ENCODE measurements at regions not wholly inside any gene's neighbourhood (a gene's known extent, or its start where the extent isn't known, plus 50 kb on each side); places are given as distances from the start of the nearest gene placed in this dataset.

DNA sequence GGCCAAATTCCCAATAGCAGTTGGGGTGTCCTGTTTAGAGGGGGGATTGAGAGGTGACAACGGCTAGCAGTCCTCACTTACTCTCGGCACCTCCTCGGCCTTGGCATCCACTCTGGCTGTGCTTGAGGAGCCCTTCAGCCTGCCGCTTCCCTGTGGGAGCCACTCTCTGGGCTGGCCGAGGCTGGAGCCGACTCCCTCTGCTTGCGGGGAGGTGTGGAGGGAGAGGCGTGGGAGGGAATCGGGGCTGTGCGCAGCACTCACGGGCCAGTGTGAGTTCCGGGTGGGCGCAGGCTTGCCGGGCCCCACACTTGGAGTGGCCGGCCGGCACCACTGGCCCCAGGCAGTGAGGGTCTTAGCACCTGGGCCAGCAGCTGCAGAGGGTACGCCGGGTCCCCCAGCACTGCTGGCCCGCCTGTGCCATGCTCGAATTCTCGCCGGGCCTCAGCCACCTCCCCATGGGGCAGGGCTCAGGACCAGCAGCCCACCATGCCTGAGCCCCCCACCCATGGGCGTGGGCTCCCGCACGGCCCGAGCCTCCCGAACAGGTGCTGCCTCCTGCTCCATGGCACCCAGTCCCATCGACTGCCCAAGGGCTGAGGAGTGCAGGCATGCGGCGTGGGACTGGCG, 705.9 kb upstream of the ZNF804A start:
- ChIA-PET POLR2A (no interaction called here), CTCF (no interaction called here), RAD21 (ENCODE audit: low non-redundant PET in 1 of 2, low total read pairs in 2 of 2, uncharacterized antibody in 2 of 2, unreplicated experiment in 2 of 2) (no interaction called here)
- Histone ChIP-seq H3K27ac (ENCODE audit: low read depth, low read length) (no peak overlapping the region), H3K9me2 (ENCODE audit: insufficient read depth) (no peaks in the 10 kb centered on the region), H3K36me3 (ENCODE audit: control insufficient read depth in 1 of 2, insufficient read depth in 2 of 2, low read length in 2 of 2) (no peaks in the 10 kb centered on the region), H4K20me1 (ENCODE audit: insufficient read depth) (no peaks in the 10 kb centered on the region), H3K4me3 (replicated peaks in 1 of 2; ENCODE audit: low read depth in 1 of 2, low read length in 2 of 2) (no peak overlapping the region), H3K27me3 (ENCODE audit: insufficient read depth, low read length) (no peaks in the 10 kb centered on the region), H2AFZ (ENCODE audit: low read depth, low read length, poor library complexity, severe bottlenecking) (no peak overlapping the region), H3K79me2 (ENCODE audit: insufficient read depth, low read length) (no peaks in the 10 kb centered on the region), H3K4me2 (ENCODE audit: low read length) (no peak overlapping the region), H3K9me3 (ENCODE audit: control insufficient read depth in 1 of 2, insufficient read depth in 1 of 2, low read depth in 1 of 2, low read length in 2 of 2) (no peaks in the 10 kb centered on the region), H3K4me1 (ENCODE audit: control insufficient read depth in 1 of 2, insufficient read depth in 2 of 2, low read length in 2 of 2) (no peaks in the 10 kb centered on the region), H3K9ac (ENCODE audit: low read length) (no peak overlapping the region)
- intact Hi-C loops (cut with micrococcal nuclease), result no loop called here
- DNase-seq (ENCODE audit: low read depth, low spot score) (no peak), ATAC-seq (no peak)
- TF ChIP-seq, protein P1, sequence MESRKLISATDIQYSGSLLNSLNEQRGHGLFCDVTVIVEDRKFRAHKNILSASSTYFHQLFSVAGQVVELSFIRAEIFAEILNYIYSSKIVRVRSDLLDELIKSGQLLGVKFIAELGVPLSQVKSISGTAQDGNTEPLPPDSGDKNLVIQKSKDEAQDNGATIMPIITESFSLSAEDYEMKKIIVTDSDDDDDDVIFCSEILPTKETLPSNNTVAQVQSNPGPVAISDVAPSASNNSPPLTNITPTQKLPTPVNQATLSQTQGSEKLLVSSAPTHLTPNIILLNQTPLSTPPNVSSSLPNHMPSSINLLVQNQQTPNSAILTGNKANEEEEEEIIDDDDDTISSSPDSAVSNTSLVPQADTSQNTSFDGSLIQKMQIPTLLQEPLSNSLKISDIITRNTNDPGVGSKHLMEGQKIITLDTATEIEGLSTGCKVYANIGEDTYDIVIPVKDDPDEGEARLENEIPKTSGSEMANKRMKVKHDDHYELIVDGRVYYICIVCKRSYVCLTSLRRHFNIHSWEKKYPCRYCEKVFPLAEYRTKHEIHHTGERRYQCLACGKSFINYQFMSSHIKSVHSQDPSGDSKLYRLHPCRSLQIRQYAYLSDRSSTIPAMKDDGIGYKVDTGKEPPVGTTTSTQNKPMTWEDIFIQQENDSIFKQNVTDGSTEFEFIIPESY (IDR thresholded peaks at IDR 0.05; ENCODE audit: extremely low read depth, insufficient replicate concordance, low read length), result no peak
- TF ChIP-seq EGR1 (IDR thresholded peaks at IDR 0.05; ENCODE audit: low read depth) (no peak), POLR2A (IDR thresholded peaks at IDR 0.05; ENCODE audit: borderline replicate concordance, extremely low read depth, insufficient read depth, insufficient read length) (no peak), ZFX (IDR thresholded peaks at IDR 0.05) (no peak), CEBPB (IDR thresholded peaks at IDR 0.05; ENCODE audit: low read depth) (no peak), RAD21 (IDR thresholded peaks at IDR 0.05; ENCODE audit: low read depth) (no peak), ELF1 (IDR thresholded peaks at IDR 0.05; ENCODE audit: borderline replicate concordance, low read depth) (no peak), JUND (IDR thresholded peaks at IDR 0.05) (no peak), YY1 (IDR thresholded peaks at IDR 0.05; ENCODE audit: extremely low read depth, insufficient replicate concordance, low read depth, low read length) (no peak), FOSL1 (IDR thresholded peaks at IDR 0.05; ENCODE audit: low read depth) (no peak), ZNF274 (IDR thresholded peaks at IDR 0.05; ENCODE audit: low read depth, low read length) (no peak), POLR2AphosphoS5 (IDR thresholded peaks at IDR 0.05; ENCODE audit: low read depth, low read length) (no peak)
- TF ChIP-seq, protein P2, sequence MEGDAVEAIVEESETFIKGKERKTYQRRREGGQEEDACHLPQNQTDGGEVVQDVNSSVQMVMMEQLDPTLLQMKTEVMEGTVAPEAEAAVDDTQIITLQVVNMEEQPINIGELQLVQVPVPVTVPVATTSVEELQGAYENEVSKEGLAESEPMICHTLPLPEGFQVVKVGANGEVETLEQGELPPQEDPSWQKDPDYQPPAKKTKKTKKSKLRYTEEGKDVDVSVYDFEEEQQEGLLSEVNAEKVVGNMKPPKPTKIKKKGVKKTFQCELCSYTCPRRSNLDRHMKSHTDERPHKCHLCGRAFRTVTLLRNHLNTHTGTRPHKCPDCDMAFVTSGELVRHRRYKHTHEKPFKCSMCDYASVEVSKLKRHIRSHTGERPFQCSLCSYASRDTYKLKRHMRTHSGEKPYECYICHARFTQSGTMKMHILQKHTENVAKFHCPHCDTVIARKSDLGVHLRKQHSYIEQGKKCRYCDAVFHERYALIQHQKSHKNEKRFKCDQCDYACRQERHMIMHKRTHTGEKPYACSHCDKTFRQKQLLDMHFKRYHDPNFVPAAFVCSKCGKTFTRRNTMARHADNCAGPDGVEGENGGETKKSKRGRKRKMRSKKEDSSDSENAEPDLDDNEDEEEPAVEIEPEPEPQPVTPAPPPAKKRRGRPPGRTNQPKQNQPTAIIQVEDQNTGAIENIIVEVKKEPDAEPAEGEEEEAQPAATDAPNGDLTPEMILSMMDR (IDR thresholded peaks at IDR 0.05 in 2 of 3, conservative IDR thresholded peaks at IDR 0.05 in 1 of 3; ENCODE audit: borderline replicate concordance in 1 of 3, insufficient read depth in 1 of 3, low read depth in 2 of 3, low read length in 2 of 3), result no peak
- TF ChIP-seq, protein P3, sequence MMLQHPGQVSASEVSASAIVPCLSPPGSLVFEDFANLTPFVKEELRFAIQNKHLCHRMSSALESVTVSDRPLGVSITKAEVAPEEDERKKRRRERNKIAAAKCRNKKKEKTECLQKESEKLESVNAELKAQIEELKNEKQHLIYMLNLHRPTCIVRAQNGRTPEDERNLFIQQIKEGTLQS (IDR thresholded peaks at IDR 0.05), result no peak
- BruUV-seq (replicated peaks), result no TSS peak
